Type B pancreatic cell (in vitro differentiated cells): ENCODE measurements at regions not wholly inside any gene's neighbourhood (a gene's known extent, or its start where the extent isn't known, plus 50 kb on each side); places are given as distances from the start of the nearest gene placed in this dataset.

Experiments used
- DNase-seq: peaks from one replicate; pipeline ENCODE4 v3.0.0; 2021; ENCODE audit warnings: mixed read lengths; ENCODE audit not compliant: unreplicated experiment; ENCODE audit errors: extremely low spot score
- H3K27ac Mint-ChIP-seq: 2 replicates; pipeline ENCODE4 v1.8.0; 2021; ENCODE audit warnings: mild to moderate bottlenecking, mixed read lengths
- H3K27me3 Mint-ChIP-seq: 2 replicates; pipeline ENCODE4 v1.8.0; 2021; ENCODE audit warnings: mixed read lengths
- H3K36me3 Mint-ChIP-seq: 2 replicates; pipeline ENCODE4 v1.8.0; 2021; ENCODE audit warnings: mixed read lengths
- H3K4me1 Mint-ChIP-seq: one replicate; pipeline ENCODE4 v1.8.0; 2021; ENCODE audit warnings: mixed read lengths; ENCODE audit not compliant: unreplicated experiment
- H3K4me3 Mint-ChIP-seq: 2 replicates; pipeline ENCODE4 v1.8.0; 2021; ENCODE audit warnings: mild to moderate bottlenecking, mixed read lengths
- H3K9me3 Mint-ChIP-seq: 2 replicates; pipeline ENCODE4 v1.8.0; 2021; ENCODE audit warnings: mixed read lengths
- TF ChIP-seq, protein P1 (sequence below): fragments of 200-600 bp; sonication (generic); conservative IDR thresholded peaks from 2 replicates; pipeline ENCODE4 v1.5.0; 2021; ENCODE audit warnings: antibody characterized with exemption, mild to moderate bottlenecking

DNA sequence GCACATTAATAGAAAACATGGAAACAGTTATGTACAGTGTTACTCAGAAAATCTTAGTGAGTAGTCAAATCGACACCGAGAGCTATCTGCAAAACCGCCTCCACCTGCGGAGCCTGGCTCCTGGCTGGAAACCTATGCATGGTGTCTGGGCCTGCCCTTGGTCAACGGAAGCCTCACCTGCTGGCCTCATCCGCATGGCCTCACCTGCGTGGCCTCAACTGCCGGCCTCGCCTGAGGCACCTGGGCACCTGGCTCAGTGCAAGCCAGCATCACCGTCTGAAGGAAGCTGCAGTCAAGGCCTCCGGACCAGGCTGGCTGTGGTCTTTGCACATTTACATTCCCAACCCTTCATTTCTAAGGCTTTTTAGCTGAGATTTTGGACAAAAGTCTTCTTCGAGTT lies 352.1 kb downstream of the POM121L12 start:
- DNase-seq: no peak
- no peak overlapping the region for H3K27ac Mint-ChIP-seq
- TF ChIP-seq, protein P1, sequence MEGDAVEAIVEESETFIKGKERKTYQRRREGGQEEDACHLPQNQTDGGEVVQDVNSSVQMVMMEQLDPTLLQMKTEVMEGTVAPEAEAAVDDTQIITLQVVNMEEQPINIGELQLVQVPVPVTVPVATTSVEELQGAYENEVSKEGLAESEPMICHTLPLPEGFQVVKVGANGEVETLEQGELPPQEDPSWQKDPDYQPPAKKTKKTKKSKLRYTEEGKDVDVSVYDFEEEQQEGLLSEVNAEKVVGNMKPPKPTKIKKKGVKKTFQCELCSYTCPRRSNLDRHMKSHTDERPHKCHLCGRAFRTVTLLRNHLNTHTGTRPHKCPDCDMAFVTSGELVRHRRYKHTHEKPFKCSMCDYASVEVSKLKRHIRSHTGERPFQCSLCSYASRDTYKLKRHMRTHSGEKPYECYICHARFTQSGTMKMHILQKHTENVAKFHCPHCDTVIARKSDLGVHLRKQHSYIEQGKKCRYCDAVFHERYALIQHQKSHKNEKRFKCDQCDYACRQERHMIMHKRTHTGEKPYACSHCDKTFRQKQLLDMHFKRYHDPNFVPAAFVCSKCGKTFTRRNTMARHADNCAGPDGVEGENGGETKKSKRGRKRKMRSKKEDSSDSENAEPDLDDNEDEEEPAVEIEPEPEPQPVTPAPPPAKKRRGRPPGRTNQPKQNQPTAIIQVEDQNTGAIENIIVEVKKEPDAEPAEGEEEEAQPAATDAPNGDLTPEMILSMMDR: no peak
- H3K9me3 Mint-ChIP-seq: no peaks in the 10 kb centered on the region
- no peaks in the 10 kb centered on the region for H3K4me1 Mint-ChIP-seq
- H3K27me3 Mint-ChIP-seq: no peaks in the 10 kb centered on the region
- no peaks in the 10 kb centered on the region for H3K36me3 Mint-ChIP-seq
- H3K4me3 Mint-ChIP-seq: no peak overlapping the region

DNA sequence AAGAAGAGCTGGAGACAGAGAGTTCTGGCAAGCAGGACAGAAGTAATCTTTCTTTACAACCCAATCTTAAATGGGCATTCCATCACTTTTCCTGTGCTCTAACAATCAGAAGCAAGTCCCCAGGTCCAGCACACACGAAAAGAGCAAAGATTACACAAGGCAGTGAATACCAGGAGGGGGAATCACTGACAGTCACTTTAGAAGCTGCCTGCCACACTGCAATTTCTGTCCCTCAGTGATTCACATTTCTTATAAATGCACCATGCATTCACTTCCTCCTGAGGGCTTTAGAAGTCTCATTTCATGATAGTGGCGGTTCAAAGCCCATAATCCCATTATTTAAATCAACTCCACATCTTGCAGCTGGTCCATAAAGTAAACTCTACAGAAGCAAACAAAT lies 362.5 kb downstream of the POM121L12 start:
- DNase-seq: no peak
- no peak overlapping the region for H3K4me3 Mint-ChIP-seq
- H3K27me3 Mint-ChIP-seq: no peaks in the 10 kb centered on the region
- no peaks in the 10 kb centered on the region for H3K4me1 Mint-ChIP-seq
- H3K27ac Mint-ChIP-seq: no peak overlapping the region
- H3K36me3 Mint-ChIP-seq: no peaks in the 10 kb centered on the region
- no peaks in the 10 kb centered on the region for H3K9me3 Mint-ChIP-seq
- TF ChIP-seq, protein P1: no peak

DNA sequence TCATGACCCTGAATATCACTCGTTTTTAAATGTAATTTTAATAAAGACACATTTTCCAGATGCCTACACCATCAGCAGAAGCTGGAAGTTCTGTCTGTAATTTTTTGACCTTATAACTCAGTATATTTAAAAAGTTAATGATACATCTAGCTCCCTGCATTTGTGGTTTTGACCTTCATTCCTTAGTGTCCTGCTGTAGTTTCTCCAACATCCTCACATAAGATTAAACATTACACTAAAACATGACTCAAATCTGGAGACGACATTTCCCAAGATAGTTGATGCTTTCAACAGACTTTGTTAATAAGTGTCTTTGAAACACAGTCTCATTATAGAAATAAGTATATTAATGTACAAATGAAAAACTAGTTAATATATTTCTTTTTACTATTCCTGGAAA lies 363.1 kb downstream of the POM121L12 start:
- DNase-seq: no peak
- no peaks in the 10 kb centered on the region for H3K36me3 Mint-ChIP-seq
- no peaks in the 10 kb centered on the region for H3K4me1 Mint-ChIP-seq
- H3K27me3 Mint-ChIP-seq: no peaks in the 10 kb centered on the region
- no peaks in the 10 kb centered on the region for H3K9me3 Mint-ChIP-seq
- H3K4me3 Mint-ChIP-seq: no peak overlapping the region
- H3K27ac Mint-ChIP-seq: no peak overlapping the region
- TF ChIP-seq, protein P1: no peak

DNA sequence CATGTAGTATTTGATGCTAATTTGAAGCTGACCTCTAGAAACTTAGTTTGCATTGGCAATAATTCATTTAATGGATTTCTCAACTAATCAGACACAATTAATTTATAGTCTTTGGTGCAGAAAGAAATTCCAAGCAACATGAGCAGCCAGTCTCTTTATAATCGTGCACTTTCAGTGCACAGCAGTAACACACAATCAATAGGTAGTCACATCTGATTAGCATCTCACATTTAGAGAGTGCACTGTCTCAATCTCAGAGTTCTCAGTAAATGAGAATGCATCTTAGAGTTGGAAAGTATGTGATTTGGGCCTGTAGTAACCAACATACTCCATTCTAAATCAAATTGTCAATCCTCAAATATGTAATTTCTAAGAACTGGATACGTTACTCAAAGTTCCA lies 377.6 kb downstream of the POM121L12 start:
- TF ChIP-seq, protein P1: no peak
- Mint-ChIP-seq H3K9me3 (peaks cover 11% of the 10 kb centered on the region), H3K4me3 (no peak overlapping the region), H3K4me1 (no peaks in the 10 kb centered on the region), H3K36me3 (no peaks in the 10 kb centered on the region), H3K27ac (no peak overlapping the region), H3K27me3 (no peaks in the 10 kb centered on the region)
- no peak for DNase-seq

DNA sequence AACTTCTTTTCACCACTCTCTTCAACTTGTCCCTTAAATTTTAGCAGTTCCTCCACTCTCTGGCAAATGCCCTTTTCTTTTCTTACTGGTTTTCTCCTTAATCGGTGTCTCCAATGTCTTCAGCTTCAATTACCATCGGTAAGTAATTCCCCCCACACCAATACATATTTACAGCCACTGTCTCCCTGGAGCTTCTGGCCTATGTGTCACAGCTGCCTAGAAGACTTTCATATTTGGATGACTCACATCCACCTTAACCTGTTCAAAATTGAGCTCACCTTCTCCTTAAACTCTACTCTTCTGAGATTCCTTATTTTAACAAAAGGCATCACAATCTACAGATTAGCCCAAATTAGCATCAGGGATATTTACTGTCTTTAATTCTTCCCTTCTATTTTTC lies 380.4 kb downstream of the POM121L12 start:
- Mint-ChIP-seq H3K36me3 (no peaks in the 10 kb centered on the region), H3K4me3 (no peak overlapping the region), H3K4me1 (no peaks in the 10 kb centered on the region), H3K9me3 (peaks cover 11% of the 10 kb centered on the region), H3K27ac (no peak overlapping the region), H3K27me3 (no peaks in the 10 kb centered on the region)
- no peak for DNase-seq
- TF ChIP-seq, protein P1: no peak

DNA sequence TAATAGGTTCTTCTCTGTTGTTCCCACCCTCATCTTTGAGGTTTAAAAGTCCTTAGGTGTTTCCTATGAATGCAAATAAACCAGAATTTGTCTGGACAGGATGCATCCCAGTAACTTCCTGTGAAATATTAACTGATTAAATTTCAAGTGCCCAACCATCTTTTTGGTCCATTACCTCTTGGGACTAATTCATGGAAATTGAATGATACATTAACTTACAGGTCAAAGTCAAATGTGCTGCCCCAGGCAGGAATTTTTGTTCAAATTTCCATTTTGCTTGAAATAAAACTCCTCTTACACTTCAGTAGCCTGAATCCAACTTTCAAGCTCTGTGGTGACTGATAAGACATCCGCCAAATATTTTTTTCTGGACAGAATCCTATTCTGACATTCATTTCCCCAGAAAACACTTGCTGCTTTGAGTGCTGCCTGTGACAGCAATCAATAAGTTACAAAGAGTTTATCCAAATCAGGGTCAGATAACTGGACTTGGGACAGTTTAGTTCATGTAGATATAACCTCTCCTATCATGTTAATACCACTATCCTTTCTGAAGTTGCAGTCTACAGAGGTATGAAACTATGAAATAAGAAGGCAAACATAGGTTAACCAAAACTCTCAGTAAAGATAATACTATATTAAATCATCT lies 383.5 kb downstream of the POM121L12 start:
- H3K27me3 Mint-ChIP-seq: no peaks in the 10 kb centered on the region
- no peak overlapping the region for H3K27ac Mint-ChIP-seq
- H3K9me3 Mint-ChIP-seq: peaks cover 6% of the 10 kb centered on the region
- no peak for DNase-seq
- no peaks in the 10 kb centered on the region for H3K36me3 Mint-ChIP-seq
- TF ChIP-seq, protein P1: no peak
- H3K4me3 Mint-ChIP-seq: no peak overlapping the region
- H3K4me1 Mint-ChIP-seq: no peaks in the 10 kb centered on the region
